Left hindlimb (tissue), 1 donor: ENCODE measurements at regions not wholly inside any gene's neighbourhood (a gene's known extent, or its start where the extent isn't known, plus 50 kb on each side); places are given as distances from the start of the nearest gene placed in this dataset.
"Not testable (repeated sequence)": the region's sequence is repeated elsewhere in the genome, so short reads cannot be mapped to it uniquely, and the experiment has no call there.

ENCODE experiments used
- DNase-seq: peaks from one replicate; pipeline ENCODE4 v3.0.0-alpha.2; 2018

DNA sequence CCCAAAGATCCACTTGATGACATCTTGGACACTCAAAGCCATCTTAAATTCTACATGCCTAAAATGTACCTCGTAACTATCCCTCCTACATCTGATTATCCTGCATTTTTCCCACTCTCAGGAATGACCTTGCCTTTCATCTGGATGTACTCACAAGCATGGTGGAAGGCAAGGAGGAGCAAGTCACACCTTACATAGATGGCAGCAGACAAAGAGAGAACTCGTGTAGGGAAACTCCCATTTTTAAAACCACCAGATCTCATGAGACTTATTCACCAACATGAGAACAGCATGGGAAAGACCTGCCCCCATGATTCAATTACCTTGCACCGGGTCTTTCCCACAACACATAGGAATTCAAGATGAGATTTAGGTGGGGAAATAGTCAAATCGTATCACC lies 616.0 kb downstream of the MCTP2 start:
- DNase-seq = no peak

DNA sequence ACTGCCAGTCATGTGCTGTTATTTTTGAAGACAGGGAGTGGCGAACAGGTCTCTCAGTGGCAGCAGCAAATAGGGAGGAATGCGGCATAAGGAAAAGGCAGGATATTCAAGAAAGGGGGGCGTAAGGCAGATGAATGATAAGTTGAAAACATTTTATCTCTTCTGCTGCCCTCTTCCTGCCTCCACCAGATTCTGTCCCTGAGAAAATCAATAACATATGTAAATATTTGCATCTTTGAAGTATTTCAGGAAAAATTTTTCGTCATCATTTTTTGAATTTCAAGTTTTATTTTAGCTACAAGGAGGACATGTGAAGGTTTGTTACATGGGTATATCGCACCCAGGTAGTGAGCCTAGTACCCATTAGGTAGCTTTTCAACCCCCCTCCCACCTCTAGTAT lies 616.7 kb downstream of the MCTP2 start:
- no peak for DNase-seq

DNA sequence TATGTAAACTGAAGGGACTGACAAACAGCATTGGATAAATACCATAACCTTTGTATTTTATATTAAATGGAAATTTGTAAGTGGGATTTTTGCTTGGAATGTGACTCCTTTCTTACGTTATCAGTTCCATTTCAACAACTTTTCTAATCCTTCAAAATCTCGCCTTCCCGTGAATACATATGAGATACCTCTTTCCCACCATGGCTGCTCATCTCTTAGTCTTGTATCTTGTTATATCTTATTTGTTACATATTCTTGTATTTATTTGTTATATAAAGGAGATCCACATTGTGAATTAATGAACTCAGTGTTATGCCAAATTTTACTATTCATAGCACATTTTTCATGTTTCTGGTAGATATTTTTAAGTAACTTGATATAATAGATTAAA lies 623.7 kb downstream of the MCTP2 start:
- no peak for DNase-seq

DNA sequence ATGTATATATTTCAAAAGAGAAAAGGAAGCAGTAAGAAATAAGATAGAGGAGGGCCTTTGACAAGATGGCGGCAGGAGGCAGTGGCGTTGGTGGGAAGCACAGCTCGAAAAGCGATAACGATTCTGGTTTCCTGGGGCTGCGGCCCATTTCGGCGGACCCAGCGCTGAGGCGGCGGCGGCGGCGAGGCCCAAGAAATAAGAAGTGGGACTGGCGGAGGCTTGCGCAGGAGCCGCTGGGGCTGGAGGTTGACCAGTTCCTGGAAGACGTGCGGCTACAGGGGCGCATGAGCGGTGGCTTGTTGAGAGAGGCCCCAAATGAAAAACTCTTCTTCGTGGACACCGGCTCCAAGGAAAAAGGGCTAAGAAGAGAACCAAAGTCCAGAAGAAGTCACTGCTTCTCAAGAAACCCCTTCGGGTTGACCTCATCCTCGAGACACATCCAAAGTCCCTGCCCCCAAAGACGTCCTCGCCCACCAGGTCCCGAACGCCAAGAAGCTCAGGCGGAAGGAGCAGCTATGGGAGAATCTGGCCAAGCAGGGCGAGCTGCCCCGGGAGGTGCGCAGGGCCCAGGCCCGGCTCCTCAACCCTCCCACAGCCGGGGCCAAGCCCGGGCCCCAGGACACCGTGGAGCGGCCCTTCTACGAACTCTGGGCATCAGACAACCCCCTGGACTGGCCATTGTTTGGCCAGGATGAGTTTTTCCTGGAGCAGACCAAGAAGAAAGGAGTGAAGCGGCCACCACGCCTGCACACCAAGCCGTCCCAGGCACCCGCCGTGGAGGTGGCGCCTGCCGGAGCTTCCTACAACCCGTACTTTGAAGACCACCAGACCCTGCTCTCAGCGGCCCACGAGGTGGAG lies 624.3 kb downstream of the MCTP2 start:
- no peak for DNase-seq

DNA sequence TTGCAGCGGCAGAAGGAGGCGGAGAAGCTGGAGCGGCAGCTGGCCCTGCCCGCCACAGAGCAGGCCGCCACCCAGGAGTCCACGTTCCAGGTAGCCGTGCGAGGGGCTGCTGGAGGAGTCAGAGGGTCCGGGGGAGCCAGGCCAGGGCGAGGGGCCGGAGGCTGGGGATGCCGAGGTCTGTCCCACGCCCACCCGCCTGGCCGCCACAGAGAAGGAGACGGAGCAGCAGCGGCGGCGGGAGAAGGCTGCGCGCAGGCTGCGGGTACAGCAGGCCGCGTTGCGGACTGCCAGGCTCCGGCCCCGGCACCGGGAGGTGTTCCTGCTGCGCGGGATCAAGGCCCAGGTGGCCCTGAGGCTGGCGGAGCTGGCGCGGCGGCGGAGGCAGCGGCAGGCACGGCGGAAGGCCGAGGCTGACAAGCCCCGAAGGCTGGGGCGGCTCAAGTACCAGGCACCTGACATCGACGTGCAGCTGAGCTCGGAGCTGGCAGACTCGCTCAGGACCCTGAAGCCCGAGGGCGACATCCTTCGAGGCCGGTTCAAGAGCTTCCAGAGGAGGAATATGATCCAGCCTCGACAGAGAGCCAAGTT lies 625.0 kb downstream of the MCTP2 start:
- no peak for DNase-seq

DNA sequence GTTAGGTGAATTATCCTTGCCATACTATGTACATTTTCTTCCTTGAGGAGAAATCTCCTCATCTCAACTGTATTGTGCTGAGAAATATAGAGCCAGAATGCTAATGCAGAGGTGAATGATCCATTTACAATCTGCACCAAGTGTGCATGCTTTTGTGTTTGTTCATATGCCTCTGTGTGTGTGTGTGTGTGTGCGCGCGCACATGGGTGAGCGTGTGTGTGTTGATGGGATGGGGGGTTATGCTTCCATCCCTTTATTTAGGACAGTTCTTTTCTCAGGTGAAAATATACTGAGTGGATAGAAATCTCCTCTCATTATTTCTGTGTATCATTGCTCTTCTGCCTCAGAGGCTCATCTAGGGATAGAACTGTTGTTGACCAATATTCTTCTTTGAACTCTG lies 626.1 kb downstream of the MCTP2 start:
- DNase-seq = no peak

DNA sequence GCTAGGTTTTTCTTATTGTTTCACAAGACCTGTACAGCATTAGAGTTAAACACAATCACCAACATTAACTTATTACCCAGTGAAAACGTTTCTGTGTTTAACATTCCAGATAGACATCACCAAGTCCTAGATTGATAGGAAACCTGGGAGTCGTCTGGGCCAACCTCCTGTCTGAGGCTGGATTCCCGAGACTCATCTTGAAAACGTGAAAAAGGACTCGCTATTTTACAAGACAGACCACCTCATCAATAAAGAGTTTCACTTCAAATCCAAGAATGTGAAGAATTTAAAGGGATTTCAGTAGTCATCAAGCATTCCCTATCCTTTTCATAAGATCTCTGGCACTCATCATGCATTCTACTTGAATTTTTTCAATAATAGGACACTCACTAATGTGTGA lies 626.6 kb downstream of the MCTP2 start:
- DNase-seq = no peak

DNA sequence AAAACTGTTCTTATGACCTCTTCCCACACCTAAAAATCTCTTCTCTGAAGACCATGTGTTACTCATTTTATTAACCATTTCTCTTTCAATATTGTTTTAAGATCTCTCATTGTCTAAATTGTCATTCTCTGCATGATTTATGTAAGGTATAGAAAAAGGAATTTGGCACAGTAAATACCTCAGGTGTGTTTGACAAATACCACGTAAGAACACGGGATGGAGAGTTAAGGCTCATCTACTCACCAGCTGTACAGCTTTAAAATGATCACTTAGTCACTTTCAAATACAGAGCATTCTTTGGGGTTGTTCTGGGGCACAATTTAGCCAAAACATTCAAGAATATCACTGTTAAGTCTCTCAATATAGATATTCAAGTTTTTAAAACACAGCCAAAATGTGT lies 627.1 kb downstream of the MCTP2 start:
- no peak for DNase-seq

DNA sequence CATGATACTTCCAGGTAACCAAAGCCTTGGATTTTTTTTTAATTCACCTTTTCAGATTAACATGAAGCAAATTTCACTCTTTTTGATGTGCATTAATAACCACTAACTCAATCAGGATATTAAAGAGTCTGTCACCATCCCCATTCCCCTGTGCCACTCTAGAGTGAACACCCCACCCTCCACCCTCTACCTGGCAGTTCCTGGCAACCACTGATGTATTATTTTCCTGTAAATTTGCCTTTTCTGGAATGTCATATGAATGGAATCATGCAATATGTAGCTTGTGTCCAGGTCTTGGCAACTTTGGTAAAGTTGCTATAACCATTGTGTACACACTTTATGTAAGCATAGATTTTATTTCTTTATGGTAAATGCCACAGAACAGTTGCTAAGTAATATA lies 627.6 kb downstream of the MCTP2 start:
- DNase-seq = no peak

DNA sequence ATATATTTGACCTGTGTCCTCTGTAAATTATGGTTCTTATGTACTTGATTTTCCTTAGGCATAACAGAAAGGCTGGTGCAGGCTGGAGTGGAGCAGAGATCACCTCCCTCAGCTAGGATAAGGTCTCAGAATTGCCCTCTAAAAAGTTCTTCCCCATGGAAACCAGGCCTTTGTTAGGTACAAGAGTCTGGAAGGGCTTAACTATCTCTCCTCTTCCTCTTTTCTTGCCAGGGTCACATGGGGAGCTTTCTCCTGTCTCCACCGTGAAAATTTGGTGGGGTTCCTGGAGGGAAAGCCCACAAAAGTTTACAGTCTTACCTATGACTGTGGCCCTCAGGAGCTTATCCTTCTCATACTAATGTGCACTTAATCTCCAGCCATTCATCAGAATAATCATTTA lies 633.2 kb downstream of the MCTP2 start:
- DNase-seq = no peak

DNA sequence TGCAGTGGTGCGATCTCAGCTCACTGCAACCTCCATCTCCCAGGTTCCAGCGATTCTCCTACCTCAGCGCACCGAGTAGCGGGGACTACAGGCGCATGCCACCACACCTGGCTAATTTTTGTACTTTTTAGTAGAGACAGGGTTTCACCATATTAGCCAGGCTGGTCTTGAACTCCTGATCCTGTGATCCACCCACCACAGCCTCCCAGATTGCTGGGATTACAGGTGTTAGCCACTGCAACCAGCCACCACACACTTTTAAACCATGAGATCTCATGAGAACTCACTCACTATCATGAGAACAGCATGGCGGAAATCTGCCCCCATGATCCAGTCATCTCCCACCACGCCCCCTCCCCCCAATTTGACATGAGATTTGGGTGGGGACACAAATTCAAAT lies 636.9 kb downstream of the MCTP2 start:
- not testable (repeated sequence) for DNase-seq

DNA sequence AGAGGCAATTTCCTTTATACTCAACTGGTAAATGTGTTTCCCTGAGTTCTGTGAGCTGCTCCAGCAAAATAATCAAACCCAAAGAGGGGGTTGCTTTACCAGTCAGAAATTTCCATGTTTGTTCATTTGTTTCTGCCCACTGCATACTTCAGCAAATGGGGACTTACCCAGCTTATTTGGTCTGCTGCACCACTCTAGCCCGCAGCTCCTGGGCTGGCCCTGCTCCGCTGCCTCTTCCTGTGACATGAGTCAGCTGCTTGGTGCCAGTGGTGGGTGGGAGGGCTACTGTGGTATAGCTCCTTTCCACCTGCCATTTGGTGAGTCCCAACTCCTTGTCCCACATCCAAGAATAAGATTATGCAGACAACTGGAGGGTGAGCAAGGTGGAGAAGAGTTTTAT lies 644.2 kb downstream of the MCTP2 start:
- no peak for DNase-seq

DNA sequence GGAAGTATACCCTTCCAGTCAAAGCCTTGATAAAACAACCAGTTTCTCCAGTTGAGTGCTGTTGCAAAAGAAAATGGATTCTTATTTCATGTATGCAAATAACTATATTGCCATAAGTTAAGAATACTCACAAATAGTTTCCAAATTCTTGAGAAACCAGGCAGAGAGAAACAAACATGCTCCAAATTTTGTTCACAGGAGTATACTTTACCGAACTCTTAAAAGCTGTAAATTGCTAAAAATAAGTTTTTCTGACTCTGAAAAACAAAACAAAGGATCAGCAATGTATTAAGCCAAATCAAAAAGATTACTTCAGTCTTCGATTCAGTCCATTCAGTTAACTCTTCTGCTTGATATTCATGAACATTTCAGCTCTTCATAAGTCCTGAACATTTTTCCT lies 646.5 kb downstream of the MCTP2 start:
- no peak for DNase-seq

DNA sequence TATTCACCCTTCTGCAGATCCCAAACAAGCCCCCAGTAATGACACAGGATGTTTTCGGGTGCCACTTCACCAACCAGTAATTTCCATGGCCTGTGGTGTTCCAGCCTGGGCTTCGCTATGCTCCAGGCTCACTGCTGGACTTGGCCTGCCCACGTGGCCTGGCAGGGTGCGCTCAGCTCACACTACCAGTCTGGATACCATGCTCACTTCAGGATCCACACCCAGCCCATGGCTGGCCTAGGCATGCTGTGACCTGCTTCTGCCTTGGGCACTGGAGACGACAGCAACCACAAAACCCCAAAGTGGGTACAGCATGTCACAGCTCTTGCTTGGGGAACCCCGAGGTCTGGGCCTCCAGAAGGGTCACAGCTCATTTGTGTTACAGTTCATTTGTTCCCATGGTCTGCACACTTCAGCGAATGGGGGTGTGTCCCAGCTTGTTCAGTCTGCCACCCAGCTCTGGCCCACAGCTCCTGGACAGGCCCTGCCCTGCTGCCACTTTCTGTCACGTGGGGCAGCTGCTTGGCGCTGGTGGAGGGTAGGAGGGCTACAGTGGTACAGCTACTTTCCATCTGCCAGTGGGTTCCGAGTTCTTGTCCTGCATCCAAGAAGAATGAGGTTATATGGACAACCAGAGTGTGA lies 650.8 kb downstream of the MCTP2 start:
- DNase-seq = no peak

DNA sequence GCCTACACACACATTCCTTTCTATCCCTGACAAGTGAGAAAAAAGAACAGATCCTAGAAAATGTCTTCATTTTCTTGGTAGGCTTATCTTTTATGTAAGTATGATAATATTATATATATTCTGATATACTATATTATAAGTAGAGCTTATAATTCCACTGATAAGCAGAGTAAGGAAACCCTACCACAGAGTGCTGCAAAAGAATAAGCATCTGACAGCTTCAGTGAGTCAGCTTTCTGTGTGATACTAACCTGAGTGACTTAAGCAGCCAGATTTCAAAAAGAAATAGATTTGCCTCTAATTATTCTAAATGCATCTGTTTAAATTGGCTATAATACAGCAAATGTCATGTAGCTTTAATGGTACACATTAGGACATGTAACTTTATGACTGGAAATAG lies 656.0 kb downstream of the MCTP2 start:
- DNase-seq = no peak

DNA sequence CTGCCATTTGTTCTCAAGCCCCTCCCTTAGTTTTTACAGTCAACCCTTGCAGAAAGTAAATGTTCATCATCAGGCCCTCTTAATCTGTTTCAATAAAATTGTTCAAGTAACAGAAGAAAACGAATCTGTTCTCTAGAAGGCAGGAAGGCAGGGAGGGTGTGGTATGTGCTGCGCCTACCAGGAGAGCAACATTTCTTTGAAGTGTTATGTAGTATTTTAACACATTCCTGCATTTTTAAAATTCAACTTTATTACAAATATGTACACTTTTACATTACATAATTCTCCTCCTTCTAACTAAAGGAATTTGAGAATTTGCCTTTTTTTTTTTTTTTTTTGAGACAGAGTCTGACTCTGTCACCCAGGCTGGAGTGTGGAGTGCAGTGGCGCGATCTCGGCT lies 657.8 kb downstream of the MCTP2 start:
- DNase-seq = no peak

DNA sequence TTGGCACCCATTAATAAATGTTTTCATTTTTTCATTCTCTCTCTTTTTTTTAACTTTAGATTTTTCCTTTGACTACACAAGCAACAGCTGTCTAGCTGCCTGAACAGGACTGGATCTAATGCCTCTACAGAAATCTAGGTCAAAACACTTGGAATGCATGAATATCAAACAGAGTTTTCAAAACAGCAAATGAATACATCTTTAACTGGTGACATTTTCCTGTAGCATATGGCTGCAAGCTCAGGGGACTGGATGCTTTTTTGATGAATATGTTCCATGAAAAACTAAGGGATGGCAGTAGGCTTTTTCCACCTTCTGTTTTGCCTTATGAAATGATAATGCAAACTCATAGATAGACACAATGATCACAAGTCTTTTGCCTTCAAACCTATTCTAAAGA lies 661.7 kb downstream of the MCTP2 start:
- no peak for DNase-seq

DNA sequence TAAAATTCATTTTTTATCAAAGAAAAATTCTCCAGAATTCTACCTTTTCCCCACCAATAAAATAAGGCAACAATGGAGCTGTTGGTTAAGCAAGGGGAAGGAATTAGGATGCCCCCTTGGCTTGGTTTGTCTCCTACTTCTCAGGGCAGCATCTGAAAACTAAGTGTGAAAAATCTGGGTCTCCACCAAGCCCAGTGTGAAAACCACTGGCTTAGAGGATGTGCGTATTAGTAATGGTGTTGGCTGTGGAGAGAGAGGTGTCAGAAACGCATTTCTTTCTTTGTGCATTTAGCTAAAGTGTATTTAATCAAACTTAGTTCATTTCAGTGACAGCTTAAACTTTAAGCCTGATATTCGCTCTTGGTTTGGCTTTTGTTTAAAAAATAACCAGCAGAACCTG lies 662.7 kb downstream of the MCTP2 start:
- no peak for DNase-seq

DNA sequence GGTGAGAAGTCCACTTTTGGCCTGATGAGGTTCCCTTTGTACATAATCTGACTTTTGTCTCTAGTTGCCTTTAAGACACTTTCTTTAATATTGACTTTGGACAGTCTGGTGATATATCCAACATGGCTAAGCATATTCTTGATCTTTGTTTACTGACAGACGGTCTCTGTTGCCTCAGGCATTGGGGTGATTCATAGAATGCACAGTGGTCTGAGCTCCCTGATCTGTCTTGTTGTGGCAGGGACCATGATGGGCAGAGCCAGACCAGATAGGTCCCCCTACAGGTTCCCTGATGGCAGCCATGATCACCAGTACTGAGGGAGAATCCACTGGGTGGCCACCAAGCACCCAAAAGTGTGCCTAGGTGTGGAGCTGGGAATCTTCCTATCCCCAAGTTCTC lies 678.1 kb downstream of the MCTP2 start:
- DNase-seq = no peak

DNA sequence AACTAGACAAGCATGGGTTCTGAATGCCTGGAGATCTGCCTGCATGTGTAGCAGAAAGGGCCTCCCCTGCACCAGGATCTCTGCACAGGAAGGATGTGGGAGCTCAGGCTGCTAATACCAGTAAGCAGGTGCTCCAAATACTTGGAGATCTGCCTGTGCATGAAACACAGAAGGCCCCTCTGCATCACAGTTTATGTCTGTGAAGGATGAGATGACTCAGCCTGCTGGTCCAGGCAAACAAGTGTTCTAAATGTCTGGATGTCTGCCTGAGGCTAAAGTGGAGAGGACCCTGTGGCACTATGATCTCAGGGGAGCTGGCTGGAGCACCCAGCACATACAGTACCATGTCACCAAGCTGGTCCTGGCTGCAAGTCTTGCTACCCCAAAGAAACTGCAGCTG lies 678.8 kb downstream of the MCTP2 start:
- no peak for DNase-seq

DNA sequence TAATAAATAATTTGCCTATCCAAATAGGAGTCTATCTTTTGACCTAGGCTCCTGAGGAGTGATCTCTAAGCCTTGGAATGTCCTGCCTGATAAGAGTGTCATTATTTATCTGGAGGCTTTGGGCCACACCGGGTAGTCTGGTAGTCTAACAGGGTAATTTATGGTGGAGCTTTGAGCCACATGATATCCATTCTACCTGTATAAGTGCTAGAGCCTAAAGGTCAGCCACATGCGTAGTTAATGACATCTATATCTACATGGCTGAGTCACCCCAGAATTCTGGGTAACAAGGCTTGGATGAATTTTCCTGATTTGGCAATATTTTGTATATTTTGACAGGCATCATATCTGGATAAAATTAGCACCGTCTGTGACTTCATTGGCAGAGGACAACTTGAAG lies 681.4 kb downstream of the MCTP2 start:
- no peak for DNase-seq

DNA sequence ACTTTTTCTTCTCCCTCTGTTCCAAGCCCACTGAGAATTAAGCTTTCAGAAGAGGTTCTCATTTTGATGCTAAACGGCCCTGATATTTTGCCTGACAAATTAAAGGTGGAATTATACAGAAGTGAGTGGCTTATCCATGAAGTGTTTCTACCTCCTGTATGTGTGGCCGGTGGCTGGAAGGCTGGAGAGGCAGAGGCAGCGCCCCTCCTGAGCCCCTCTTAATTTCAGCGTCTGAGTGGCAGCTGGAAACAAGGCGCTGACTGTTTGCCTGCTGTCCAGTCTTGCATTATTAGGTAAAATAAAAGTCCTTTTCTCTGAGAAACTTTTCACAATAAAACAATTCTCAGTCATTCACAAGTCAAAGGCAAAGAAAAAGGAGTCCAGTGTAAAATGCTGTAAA lies 685.7 kb downstream of the MCTP2 start:
- no peak for DNase-seq

DNA sequence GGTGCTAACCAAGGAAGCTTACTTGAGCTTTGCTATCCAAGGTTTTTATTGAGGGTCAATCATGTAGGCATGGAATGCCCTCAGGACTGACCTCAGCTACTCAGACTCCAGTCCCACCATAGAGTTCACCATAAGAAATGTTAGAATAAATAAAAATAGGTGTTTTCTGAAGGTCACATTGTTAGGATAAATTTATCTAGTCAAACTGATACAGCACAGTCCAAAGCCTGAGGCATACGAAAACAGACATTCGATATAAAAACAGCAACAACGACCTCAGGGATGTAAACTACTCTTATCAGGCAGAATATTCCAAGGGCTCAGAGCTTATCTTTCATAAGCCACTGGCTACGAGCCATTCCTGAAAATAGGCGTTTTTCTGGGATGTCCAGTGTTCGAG lies 690.6 kb downstream of the MCTP2 start:
- DNase-seq = no peak

DNA sequence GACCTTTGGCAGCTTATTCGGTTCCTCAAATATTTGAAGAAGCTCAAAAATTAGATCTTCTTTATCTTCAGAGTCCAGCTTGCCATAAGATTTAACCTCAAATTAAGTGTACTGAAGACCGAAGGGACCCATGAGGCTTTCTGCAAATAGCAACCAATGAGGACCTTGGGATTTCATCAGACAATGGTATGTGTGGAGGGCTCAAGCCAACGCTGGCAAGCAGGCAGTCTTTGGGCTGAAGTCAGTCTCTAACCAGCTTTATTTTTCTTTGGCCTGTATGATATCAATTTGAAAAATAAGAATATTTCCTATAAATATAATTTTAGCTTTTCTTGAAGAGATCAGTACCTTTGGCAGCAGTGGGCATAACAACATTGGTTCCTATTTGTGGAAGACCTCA lies 692.7 kb downstream of the MCTP2 start:
- no peak for DNase-seq
